B cell (primary cell): ENCODE measurements at regions not wholly inside any gene's neighbourhood (a gene's known extent, or its start where the extent isn't known, plus 50 kb on each side); places are given as distances from the start of the nearest gene placed in this dataset.

Source experiments
- EZH2 ChIP-seq: IDR thresholded peaks from 2 replicates; pipeline ENCODE4 v1.6.1; 2012; ENCODE audit warnings: borderline replicate concordance, low read depth, mild to moderate bottlenecking, moderate library complexity, low read length; ENCODE audit not compliant: insufficient read depth, poor library complexity, severe bottlenecking
- TF ChIP-seq, protein P1 (sequence below): fragments of 200-600 bp; IDR thresholded peaks from one replicate; pipeline ENCODE4 v1.8.0; 2022; ENCODE audit warnings: antibody characterized with exemption, mild to moderate bottlenecking

DNA sequence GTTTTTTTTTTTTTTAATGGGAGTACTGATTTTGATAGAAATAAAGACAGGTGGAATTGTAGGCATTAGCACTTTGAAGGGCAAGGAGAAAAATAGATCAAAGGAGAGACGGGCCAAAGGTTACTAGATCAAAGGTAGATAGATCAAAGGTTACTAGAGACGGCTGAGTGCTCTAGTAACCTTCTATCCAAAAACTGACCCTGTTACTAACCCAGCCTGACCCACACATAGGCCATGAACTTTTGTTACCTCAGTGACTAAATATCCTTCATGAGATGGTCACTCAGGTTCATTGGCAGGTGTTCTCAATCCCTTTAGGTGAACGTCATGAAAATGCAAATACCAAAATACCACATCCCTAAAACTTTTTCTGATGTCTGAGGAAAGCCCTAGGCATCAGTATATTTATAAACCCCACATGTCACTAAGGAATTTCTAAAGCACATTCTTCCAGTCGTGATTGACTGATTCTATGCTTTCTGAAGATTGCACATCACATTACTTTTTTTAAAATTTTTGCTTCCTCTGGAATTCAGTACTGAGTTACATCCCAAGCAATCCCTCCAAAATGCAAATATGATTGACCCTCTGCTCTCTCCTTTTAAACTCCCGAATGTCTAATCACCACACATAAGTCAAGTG is 772.7 kb downstream of the BRINP1 start:
- no peak for TF ChIP-seq EZH2
- TF ChIP-seq, protein P1, sequence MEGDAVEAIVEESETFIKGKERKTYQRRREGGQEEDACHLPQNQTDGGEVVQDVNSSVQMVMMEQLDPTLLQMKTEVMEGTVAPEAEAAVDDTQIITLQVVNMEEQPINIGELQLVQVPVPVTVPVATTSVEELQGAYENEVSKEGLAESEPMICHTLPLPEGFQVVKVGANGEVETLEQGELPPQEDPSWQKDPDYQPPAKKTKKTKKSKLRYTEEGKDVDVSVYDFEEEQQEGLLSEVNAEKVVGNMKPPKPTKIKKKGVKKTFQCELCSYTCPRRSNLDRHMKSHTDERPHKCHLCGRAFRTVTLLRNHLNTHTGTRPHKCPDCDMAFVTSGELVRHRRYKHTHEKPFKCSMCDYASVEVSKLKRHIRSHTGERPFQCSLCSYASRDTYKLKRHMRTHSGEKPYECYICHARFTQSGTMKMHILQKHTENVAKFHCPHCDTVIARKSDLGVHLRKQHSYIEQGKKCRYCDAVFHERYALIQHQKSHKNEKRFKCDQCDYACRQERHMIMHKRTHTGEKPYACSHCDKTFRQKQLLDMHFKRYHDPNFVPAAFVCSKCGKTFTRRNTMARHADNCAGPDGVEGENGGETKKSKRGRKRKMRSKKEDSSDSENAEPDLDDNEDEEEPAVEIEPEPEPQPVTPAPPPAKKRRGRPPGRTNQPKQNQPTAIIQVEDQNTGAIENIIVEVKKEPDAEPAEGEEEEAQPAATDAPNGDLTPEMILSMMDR, result no peak
